IMR-90 (cell line): ENCODE measurements at regions not wholly inside any gene's neighbourhood (a gene's known extent, or its start where the extent isn't known, plus 50 kb on each side); places are given as distances from the start of the nearest gene placed in this dataset.

Experiments
- ATAC-seq: fragments of 200-7000 bp; cut with Tn5 transposase; 2 replicates; pipeline ENCODE4 v1.9.1; 2020; ENCODE audit warnings: low read depth, mild to moderate bottlenecking, moderate library complexity
- BruUV-seq: library from RNA; stranded (reverse); fragments of 400-500 nt; replicated peaks from 2 replicates; lab custom pipeline; 2021; lab: Mats Ljungman, UMichigan
- CTCF ChIA-PET: fragments of 300-600 bp; formaldehyde crosslinking; extraction: SDS; loops from one replicate; lab custom pipeline; 2021; ENCODE audit warnings: antibody characterized with exemption; lab: Yijun Ruan, JAX
- POLR2A ChIA-PET: fragments of 300-600 bp; sonication (Branson Sonifier 250); formaldehyde crosslinking; loops from one replicate; lab custom pipeline; 2022; ENCODE audit warnings: antibody characterized with exemption; ENCODE audit not compliant: unreplicated experiment; lab: Charles Lee
- DNase-seq: peaks from one replicate; pipeline ENCODE4 v3.0.0; 2013
- H2AFZ ChIP-seq: replicated peaks from 2 replicates; pipeline ENCODE3; 2013; ENCODE audit warnings: low read length, mild to moderate bottlenecking; ENCODE audit not compliant: poor library complexity
- H2AK5ac ChIP-seq: 2 replicates; pipeline ENCODE4 v1.6.1; 2013; ENCODE audit warnings: low read depth, low read length, inconsistent platforms
- H2AK9ac ChIP-seq: replicated peaks from 2 replicates; pipeline ENCODE3; 2013; ENCODE audit warnings: mild to moderate bottlenecking, low read depth, low read length, moderate library complexity; ENCODE audit not compliant: poor library complexity
- H2BK120ac ChIP-seq: 2 replicates; pipeline ENCODE4 v1.6.1; 2013; ENCODE audit warnings: low read depth, low read length, inconsistent platforms
- H2BK15ac ChIP-seq: 3 replicates; pipeline ENCODE4 v1.6.1; 2013; ENCODE audit warnings: low read depth, low read length, inconsistent platforms
- H2BK20ac ChIP-seq: 2 replicates; pipeline ENCODE4 v1.6.1; 2013; ENCODE audit warnings: low read depth, mild to moderate bottlenecking, inconsistent platforms, low read length, moderate library complexity
- H2BK5ac ChIP-seq: 2 replicates; pipeline ENCODE4 v1.6.1; 2013; ENCODE audit warnings: mild to moderate bottlenecking, low read depth, low read length, inconsistent platforms; ENCODE audit not compliant: poor library complexity, severe bottlenecking
- H3K14ac ChIP-seq: replicated peaks from 2 replicates; pipeline ENCODE4 v1.6.1; 2013; ENCODE audit warnings: low read depth, low read length, inconsistent platforms
- H3K18ac ChIP-seq: 2 replicates; pipeline ENCODE4 v1.6.1; 2013; ENCODE audit warnings: low read depth, low read length, control low read depth
- H3K23ac ChIP-seq: 2 replicates; pipeline ENCODE4 v1.6.1; 2013; ENCODE audit warnings: low read depth, low read length, inconsistent platforms
- H3K27ac ChIP-seq: 2 replicates; pipeline ENCODE4 v1.5.1; 2013; ENCODE audit warnings: mild to moderate bottlenecking, control low read depth, low read length; ENCODE audit not compliant: insufficient read depth
- H3K27me3 ChIP-seq: 2 replicates; pipeline ENCODE4 v1.6.1; 2013; ENCODE audit warnings: low read length; ENCODE audit not compliant: control insufficient read depth, insufficient read depth
- H3K36me3 ChIP-seq: 2 replicates; pipeline ENCODE4 v1.6.1; 2013; ENCODE audit warnings: low read length, mixed read lengths; ENCODE audit not compliant: control insufficient read depth, insufficient read depth
- H3K4ac ChIP-seq: 2 replicates; pipeline ENCODE4 v1.6.1; 2013; ENCODE audit warnings: low read depth, low read length, inconsistent platforms
- H3K4me1 ChIP-seq: 2 replicates; pipeline ENCODE4 v1.6.1; 2013; ENCODE audit warnings: low read length, mixed read lengths; ENCODE audit not compliant: control insufficient read depth, insufficient read depth
- H3K4me2 ChIP-seq: 2 replicates; pipeline ENCODE4 v1.6.1; 2013; ENCODE audit warnings: low read depth, mild to moderate bottlenecking, control low read depth, low read length, moderate library complexity
- H3K4me3 ChIP-seq: 2 replicates; pipeline ENCODE4 v1.5.1; 2013; ENCODE audit warnings: low read depth, mild to moderate bottlenecking, control low read depth, low read length, moderate library complexity; ENCODE audit not compliant: insufficient read depth
- H3K56ac ChIP-seq: 2 replicates; pipeline ENCODE4 v1.6.1; 2013; ENCODE audit warnings: low read length, inconsistent platforms; ENCODE audit not compliant: insufficient read depth; ENCODE audit errors: extremely low read depth
- H3K79me1 ChIP-seq, 2 experiments: 2 replicates each; pipeline ENCODE4 v1.6.1; 2013; ENCODE audit warnings: low read length in 2 of 2, inconsistent platforms in 1 of 2, low read depth in 1 of 2
- H3K9ac ChIP-seq: 2 replicates; pipeline ENCODE4 v1.6.1; 2013; ENCODE audit warnings: low read depth, low read length, control low read depth
- H3K9me1 ChIP-seq: 2 replicates; pipeline ENCODE4 v1.6.1; 2013; ENCODE audit warnings: low read length, inconsistent platforms; ENCODE audit not compliant: insufficient read depth
- H3K9me3 ChIP-seq: 2 replicates; pipeline ENCODE4 v1.6.1; 2013; ENCODE audit warnings: low read length; ENCODE audit not compliant: control insufficient read depth, insufficient read depth
- H4K20me1 ChIP-seq: 2 replicates; pipeline ENCODE4 v1.6.1; 2013; ENCODE audit warnings: low read length, inconsistent platforms; ENCODE audit not compliant: insufficient read depth
- H4K5ac ChIP-seq: 2 replicates; pipeline ENCODE4 v1.6.1; 2013; ENCODE audit warnings: mild to moderate bottlenecking, low read depth, low read length, control low read depth
- H4K8ac ChIP-seq, 2 experiments: 2 replicates each; pipeline ENCODE4 v1.6.1; 2013; ENCODE audit warnings: low read depth in 2 of 2, low read length in 2 of 2, control low read depth in 1 of 2, inconsistent platforms in 1 of 2
- H4K91ac ChIP-seq: 2 replicates; pipeline ENCODE4 v1.6.1; 2013; ENCODE audit warnings: low read depth, low read length, inconsistent platforms; ENCODE audit not compliant: insufficient read depth
- BHLHE40 ChIP-seq: fragments of 150-350 bp; IDR thresholded peaks from 2 replicates; pipeline ENCODE4 v1.6.1; 2016; ENCODE audit warnings: mild to moderate bottlenecking, low read depth, low read length
- CEBPB ChIP-seq: IDR thresholded peaks from 2 replicates; pipeline ENCODE4 v1.6.1; 2012; ENCODE audit warnings: low read depth, low read length, improper control_type of control experiment
- CHD1 ChIP-seq: IDR thresholded peaks from 2 replicates; pipeline ENCODE4 v1.6.1; 2012; ENCODE audit warnings: low read depth, low read length, improper control_type of control experiment
- CTCF ChIP-seq: conservative IDR thresholded peaks from 2 replicates; pipeline ENCODE4 v1.5.1; 2012; ENCODE audit warnings: mild to moderate bottlenecking, low read depth, low read length, improper control_type of control experiment
- ELK1 ChIP-seq: fragments of 150-350 bp; IDR thresholded peaks from 2 replicates; pipeline ENCODE4 v1.6.1; 2016; ENCODE audit warnings: low read depth, mild to moderate bottlenecking, low read length, moderate library complexity, borderline replicate concordance
- FOS ChIP-seq: fragments of 150-350 bp; IDR thresholded peaks from 2 replicates; pipeline ENCODE4 v1.6.1; 2016; ENCODE audit warnings: low read depth, low read length
- MAZ ChIP-seq: IDR thresholded peaks from 2 replicates; pipeline ENCODE4 v1.6.1; 2012; ENCODE audit warnings: low read depth, mild to moderate bottlenecking, low read length, improper control_type of control experiment, moderate library complexity, borderline replicate concordance
- NFE2L2 ChIP-seq: fragments of 150-350 bp; IDR thresholded peaks from 2 replicates; pipeline ENCODE4 v1.6.1; 2016; ENCODE audit warnings: low read depth, mild to moderate bottlenecking, low read length
- POLR2A ChIP-seq: IDR thresholded peaks from 2 replicates; pipeline ENCODE4 v1.6.1; 2012; ENCODE audit warnings: mild to moderate bottlenecking, low read depth, low read length
- RAD21 ChIP-seq: IDR thresholded peaks from 2 replicates; pipeline ENCODE4 v1.6.1; 2012; ENCODE audit warnings: low read length, improper control_type of control experiment
- RFX5 ChIP-seq: IDR thresholded peaks from 2 replicates; pipeline ENCODE4 v1.8.0; 2012; ENCODE audit warnings: low read depth, mild to moderate bottlenecking, low read length, moderate library complexity
- SMC3 ChIP-seq: fragments of 150-350 bp; IDR thresholded peaks from 2 replicates; pipeline ENCODE4 v1.6.1; 2016; ENCODE audit warnings: low read depth, mild to moderate bottlenecking, antibody characterized with exemption, low read length, moderate library complexity
- WGBS, 2 experiments: methylation state at CpG; one replicate each; pipeline versions ENCODE4 v1.1.5 to v1.1.7; 2013; ENCODE audit warnings: missing lambda C conversion rate in 2 of 2; ENCODE audit not compliant: insufficient read length in 1 of 2; ENCODE audit errors: extremely low coverage in 2 of 2; 5-methylcytosine and 5-hydroxymethylcytosine counted together
- dilution Hi-C: fragments of 300-500 bp; cut with HindIII; formaldehyde crosslinking; loops from one replicate; pipeline ENCODE4 v1.14.3; 2018; ENCODE audit warnings: low sequenced_read_pairs; ENCODE audit not compliant: unreplicated experiment
- in situ Hi-C: fragments of 300-500 bp; cut with MboI; formaldehyde crosslinking; loops from 3 replicates; pipeline ENCODE4 v1.14.3; 2019; ENCODE audit warnings: low sequenced_read_pairs, inconsistent platforms, mixed read lengths
- intact Hi-C: fragments of 100-400 bp; cut with micrococcal nuclease; formaldehyde crosslinking; loops from 2 replicates; pipeline ENCODE4 v1.10.0; 2022
- TF ChIP-seq, protein P1 (sequence below): fragments of 150-350 bp; IDR thresholded peaks from 2 replicates; pipeline ENCODE4 v1.6.1; 2017; ENCODE audit warnings: mild to moderate bottlenecking, antibody characterized with exemption, low read length, low read depth

GRCh38 chr7:85711894-85712293 is 525.0 kb upstream of the SEMA3D start:
- no peak overlapping the region for H3K56ac ChIP-seq
- H3K4me3 ChIP-seq: no peak overlapping the region
- ChIA-PET CTCF (no interaction called here), POLR2A (no interaction called here)
- no peak overlapping the region for H2AK9ac ChIP-seq
- WGBS, 2 experiments: no CpG with 5 or more reads among the region's 2 CpGs
- H4K5ac ChIP-seq: no peak overlapping the region
- no peak overlapping the region for H2AK5ac ChIP-seq
- no peak overlapping the region for H2BK15ac ChIP-seq
- H4K91ac ChIP-seq: no peak overlapping the region
- H3K36me3 ChIP-seq: no peaks in the 10 kb centered on the region
- H2AFZ ChIP-seq: no peak overlapping the region
- H2BK20ac ChIP-seq: no peak overlapping the region
- no peaks in the 10 kb centered on the region for H4K20me1 ChIP-seq
- no peaks in the 10 kb centered on the region for H3K4me1 ChIP-seq
- no peaks in the 10 kb centered on the region for H3K27me3 ChIP-seq
- H3K27ac ChIP-seq: no peak overlapping the region
- dilution Hi-C loops: no loop called here
- in situ Hi-C loops: no loop called here
- no peaks in the 10 kb centered on the region for H3K79me1 ChIP-seq
- no peak overlapping the region for H3K18ac ChIP-seq
- no peak overlapping the region for H2BK120ac ChIP-seq
- TF ChIP-seq RAD21 (no peak), CHD1 (no peak), NFE2L2 (no peak), MAZ (no peak), SMC3 (no peak), FOS (no peak), RFX5 (no peak), ELK1 (no peak), BHLHE40 (no peak), CEBPB (no peak), CTCF (no peak), POLR2A (no peak)
- TF ChIP-seq, protein P1, sequence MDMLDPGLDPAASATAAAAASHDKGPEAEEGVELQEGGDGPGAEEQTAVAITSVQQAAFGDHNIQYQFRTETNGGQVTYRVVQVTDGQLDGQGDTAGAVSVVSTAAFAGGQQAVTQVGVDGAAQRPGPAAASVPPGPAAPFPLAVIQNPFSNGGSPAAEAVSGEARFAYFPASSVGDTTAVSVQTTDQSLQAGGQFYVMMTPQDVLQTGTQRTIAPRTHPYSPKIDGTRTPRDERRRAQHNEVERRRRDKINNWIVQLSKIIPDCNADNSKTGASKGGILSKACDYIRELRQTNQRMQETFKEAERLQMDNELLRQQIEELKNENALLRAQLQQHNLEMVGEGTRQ: no peak
- DNase-seq (no peak), ATAC-seq (no peak)
- H4K8ac ChIP-seq: no peak overlapping the region
- H3K4ac ChIP-seq: no peak overlapping the region
- no peak overlapping the region for H3K4me2 ChIP-seq
- H3K9ac ChIP-seq: no peak overlapping the region
- no peaks in the 10 kb centered on the region for H3K9me1 ChIP-seq
- intact Hi-C loops: no loop called here
- no TSS peak for BruUV-seq
- H3K23ac ChIP-seq: no peak overlapping the region
- H3K9me3 ChIP-seq: no peaks in the 10 kb centered on the region
- H2BK5ac ChIP-seq: no peak overlapping the region
- no peak overlapping the region for H3K14ac ChIP-seq
